Skeletal muscle satellite cell (primary cell): ENCODE measurements at regions not wholly inside any gene's neighbourhood (a gene's known extent, or its start where the extent isn't known, plus 50 kb on each side); places are given as distances from the start of the nearest gene placed in this dataset.

Experiments
- H3K27me3 ChIP-seq: 2 replicates; pipeline ENCODE4 v1.7.0; 2013; ENCODE audit warnings: low read length; ENCODE audit not compliant: control insufficient read depth, insufficient read depth
- H3K36me3 ChIP-seq: 2 replicates; pipeline ENCODE4 v1.7.0; 2013; ENCODE audit warnings: mild to moderate bottlenecking, control low read depth, low read length; ENCODE audit not compliant: insufficient read depth
- H3K4me1 ChIP-seq: 2 replicates; pipeline ENCODE4 v1.7.0; 2013; ENCODE audit warnings: low read length; ENCODE audit not compliant: control insufficient read depth, insufficient read depth
- H3K4me2 ChIP-seq: 2 replicates; pipeline ENCODE4 v1.7.0; 2013; ENCODE audit warnings: mild to moderate bottlenecking, low read length
- H3K4me3 ChIP-seq: 2 replicates; pipeline ENCODE4 v1.7.0; 2013; ENCODE audit warnings: low read length
- H3K9ac ChIP-seq: 2 replicates; pipeline ENCODE4 v1.7.0; 2013; ENCODE audit warnings: mild to moderate bottlenecking, low read depth, low read length, moderate library complexity
- H3K9me3 ChIP-seq: replicated peaks from 2 replicates; pipeline ENCODE4 v1.7.0; 2013; ENCODE audit warnings: mild to moderate bottlenecking, control low read depth, low read length

DNA sequence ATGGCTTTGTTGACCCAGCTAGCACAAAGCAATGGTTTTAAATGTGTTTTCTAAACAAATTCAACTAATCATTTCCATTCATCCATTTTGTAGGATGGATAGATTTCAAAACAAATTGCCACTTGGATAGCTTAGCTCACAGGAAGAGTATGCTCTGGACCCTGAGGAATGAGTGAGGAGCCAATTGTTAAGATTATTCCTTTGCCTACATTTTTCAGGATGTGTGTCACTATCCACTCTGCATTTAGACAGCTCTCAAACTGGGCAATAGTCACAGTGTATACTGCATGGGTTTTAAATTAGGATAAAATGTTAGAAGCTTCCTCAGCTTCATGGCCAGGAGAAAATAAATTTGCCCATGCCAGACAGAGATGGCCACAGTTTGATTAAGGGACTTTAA, 605.6 kb upstream of the TEX47 start:
- Histone ChIP-seq H3K4me2 (no peak overlapping the region), H3K4me3 (no peak overlapping the region), H3K36me3 (no peaks in the 10 kb centered on the region), H3K27me3 (no peaks in the 10 kb centered on the region), H3K4me1 (no peaks in the 10 kb centered on the region), H3K9ac (no peak overlapping the region), H3K9me3 (no peaks in the 10 kb centered on the region)

DNA sequence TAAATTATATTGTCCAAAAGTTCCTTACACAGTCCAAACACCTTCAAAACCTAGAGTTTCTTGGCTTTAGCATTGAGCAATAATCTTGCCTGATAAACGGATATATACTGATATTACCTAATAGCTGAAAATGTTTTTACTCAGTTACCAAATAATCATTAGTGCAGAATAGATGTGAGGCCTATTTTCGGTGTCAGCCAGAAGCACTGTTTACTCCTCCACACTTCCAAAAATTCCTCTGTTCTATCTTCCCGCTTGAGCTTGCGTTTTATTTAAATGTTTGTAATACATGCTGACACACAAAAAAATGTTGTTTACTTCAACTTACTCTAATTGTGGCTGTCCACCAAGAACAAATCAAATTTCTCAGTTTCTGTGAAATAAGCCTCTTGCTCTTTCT, 606.2 kb upstream of the TEX47 start:
- H3K9ac ChIP-seq = no peak overlapping the region

GRCh38 chr7:89451911-89452310, 656.4 kb upstream of the TEX47 start:
- Histone ChIP-seq H3K27me3 (no peaks in the 10 kb centered on the region), H3K4me3 (no peak overlapping the region), H3K9ac (no peak overlapping the region), H3K9me3 (no peaks in the 10 kb centered on the region), H3K36me3 (no peaks in the 10 kb centered on the region), H3K4me1 (no peaks in the 10 kb centered on the region), H3K4me2 (no peak overlapping the region)

More for the DNA sequence above, 606.2 kb upstream of the TEX47 start:
- Histone ChIP-seq H3K9me3 (no peaks in the 10 kb centered on the region), H3K36me3 (no peaks in the 10 kb centered on the region), H3K27me3 (no peaks in the 10 kb centered on the region), H3K4me1 (no peaks in the 10 kb centered on the region), H3K4me3 (no peak overlapping the region), H3K4me2 (no peak overlapping the region)

DNA sequence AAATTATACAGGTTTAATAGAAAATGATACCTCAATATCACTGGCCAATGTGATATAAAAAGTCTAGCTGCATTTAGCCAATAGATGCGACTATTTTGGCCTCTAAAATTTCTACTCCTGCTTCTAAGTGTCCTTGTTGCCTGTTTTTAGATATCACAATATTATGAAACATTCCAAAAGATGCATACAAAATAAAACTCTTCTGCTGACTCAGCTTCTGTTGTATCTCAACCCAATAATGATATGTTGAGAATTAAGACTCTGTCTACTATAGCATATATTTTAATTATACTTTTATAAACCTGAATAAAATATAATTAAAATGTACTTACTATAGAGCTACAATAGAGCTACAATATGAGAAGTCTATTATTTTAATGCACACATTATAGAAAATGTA, 661.0 kb upstream of the TEX47 start:
- H3K36me3 ChIP-seq = no peaks in the 10 kb centered on the region
- H3K4me2 ChIP-seq = no peak overlapping the region
- H3K4me3 ChIP-seq = no peak overlapping the region
- no peaks in the 10 kb centered on the region for H3K4me1 ChIP-seq
- H3K9me3 ChIP-seq = no peaks in the 10 kb centered on the region
- H3K9ac ChIP-seq = no peak overlapping the region
- no peaks in the 10 kb centered on the region for H3K27me3 ChIP-seq

DNA sequence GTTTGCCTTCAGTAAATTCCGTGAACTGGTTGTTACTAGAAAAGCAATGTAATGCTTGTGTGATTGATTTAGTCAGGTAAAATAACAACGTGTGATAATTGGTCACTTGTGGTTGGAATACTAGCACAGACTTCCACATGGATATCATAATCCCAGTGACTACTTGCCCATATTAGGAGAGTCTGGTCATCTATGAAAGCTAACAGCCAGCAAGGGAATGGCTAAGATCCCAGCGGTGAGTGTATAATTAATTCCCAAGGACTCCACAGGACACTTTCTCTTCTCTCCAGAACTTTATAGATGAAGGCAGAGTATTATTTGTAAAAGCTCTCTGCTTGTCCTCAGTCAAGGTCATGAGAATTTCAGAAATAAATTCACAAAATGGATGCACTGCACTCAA, 662.6 kb upstream of the TEX47 start:
- H3K27me3 ChIP-seq = no peaks in the 10 kb centered on the region
- no peak overlapping the region for H3K4me2 ChIP-seq
- H3K9me3 ChIP-seq = no peaks in the 10 kb centered on the region
- no peaks in the 10 kb centered on the region for H3K36me3 ChIP-seq
- H3K4me3 ChIP-seq = no peak overlapping the region
- H3K4me1 ChIP-seq = no peaks in the 10 kb centered on the region
- no peak overlapping the region for H3K9ac ChIP-seq

GRCh38 chr7:89474456-89474855, 678.9 kb upstream of the TEX47 start:
- no peaks in the 10 kb centered on the region for H3K9me3 ChIP-seq
- H3K9ac ChIP-seq = no peak overlapping the region
- H3K36me3 ChIP-seq = no peaks in the 10 kb centered on the region
- H3K4me1 ChIP-seq = no peaks in the 10 kb centered on the region
- no peak overlapping the region for H3K4me2 ChIP-seq
- no peak overlapping the region for H3K4me3 ChIP-seq
- H3K27me3 ChIP-seq = no peaks in the 10 kb centered on the region

GRCh38 chr7:89477991-89478390, 676.3 kb upstream of the STEAP1 start:
- Histone ChIP-seq H3K9me3 (no peaks in the 10 kb centered on the region), H3K4me2 (no peak overlapping the region)

GRCh38 chr7:89495704-89496103, 658.6 kb upstream of the STEAP1 start:
- H3K4me1 ChIP-seq = no peaks in the 10 kb centered on the region
- no peak overlapping the region for H3K9ac ChIP-seq
- no peak overlapping the region for H3K4me3 ChIP-seq
- H3K9me3 ChIP-seq = no peaks in the 10 kb centered on the region
- no peaks in the 10 kb centered on the region for H3K36me3 ChIP-seq
- no peaks in the 10 kb centered on the region for H3K27me3 ChIP-seq
- no peak overlapping the region for H3K4me2 ChIP-seq

More at GRCh38 chr7:89477991-89478390, 676.3 kb upstream of the STEAP1 start:
- H3K4me1 ChIP-seq = no peaks in the 10 kb centered on the region
- H3K4me3 ChIP-seq = no peak overlapping the region
- no peak overlapping the region for H3K9ac ChIP-seq
- H3K27me3 ChIP-seq = no peaks in the 10 kb centered on the region
- H3K36me3 ChIP-seq = no peaks in the 10 kb centered on the region

GRCh38 chr7:89500084-89500483, 654.2 kb upstream of the STEAP1 start:
- Histone ChIP-seq H3K27me3 (no peaks in the 10 kb centered on the region), H3K9me3 (no peaks in the 10 kb centered on the region), H3K36me3 (no peaks in the 10 kb centered on the region)

GRCh38 chr7:89503281-89503680, 651.0 kb upstream of the STEAP1 start:
- Histone ChIP-seq H3K4me1 (no peaks in the 10 kb centered on the region), H3K9me3 (no peaks in the 10 kb centered on the region), H3K36me3 (no peaks in the 10 kb centered on the region), H3K4me3 (no peak overlapping the region), H3K27me3 (no peaks in the 10 kb centered on the region), H3K9ac (no peak overlapping the region), H3K4me2 (no peak overlapping the region)

More at GRCh38 chr7:89500084-89500483, 654.2 kb upstream of the STEAP1 start:
- Histone ChIP-seq H3K9ac (no peak overlapping the region), H3K4me3 (no peak overlapping the region), H3K4me2 (no peak overlapping the region), H3K4me1 (no peaks in the 10 kb centered on the region)

DNA sequence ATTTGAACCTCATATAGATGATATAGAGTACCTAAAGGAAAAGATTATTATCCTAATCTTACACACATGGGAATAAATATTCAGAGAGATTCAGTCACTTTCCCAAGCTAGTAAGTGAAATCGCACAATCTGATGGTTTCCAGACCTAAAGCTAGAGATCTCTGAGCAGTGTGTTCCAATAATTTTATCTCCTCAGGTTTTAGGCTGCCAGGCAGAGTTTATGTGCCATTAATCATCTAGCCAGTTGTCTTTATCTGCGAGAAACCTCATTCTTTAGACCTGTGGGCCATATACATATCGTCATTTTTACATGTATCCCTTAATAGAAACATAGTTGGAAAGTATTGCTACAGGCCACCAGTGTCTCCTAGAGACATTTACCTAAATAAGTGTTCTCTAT, 647.2 kb upstream of the STEAP1 start:
- H3K36me3 ChIP-seq = no peaks in the 10 kb centered on the region
- no peaks in the 10 kb centered on the region for H3K9me3 ChIP-seq
- no peaks in the 10 kb centered on the region for H3K4me1 ChIP-seq
- no peak overlapping the region for H3K4me3 ChIP-seq
- H3K4me2 ChIP-seq = no peak overlapping the region
- no peak overlapping the region for H3K9ac ChIP-seq
- no peaks in the 10 kb centered on the region for H3K27me3 ChIP-seq

- H3K4me1 ChIP-seq = no peaks in the 10 kb centered on the region
- no peak overlapping the region for H3K4me2 ChIP-seq
- no peaks in the 10 kb centered on the region for H3K9me3 ChIP-seq
- no peaks in the 10 kb centered on the region for H3K27me3 ChIP-seq
- no peak overlapping the region for H3K9ac ChIP-seq
- no peak overlapping the region for H3K4me3 ChIP-seq
- H3K36me3 ChIP-seq = no peaks in the 10 kb centered on the region
Measured at GRCh38 chr7:89511900-89512299, 642.4 kb upstream of the STEAP1 start.
